ENCODE measurements at regions not wholly inside any gene's neighbourhood (a gene's known extent, or its start where the extent isn't known, plus 50 kb on each side); places are given as distances from the start of the nearest gene placed in this dataset.

DNA sequence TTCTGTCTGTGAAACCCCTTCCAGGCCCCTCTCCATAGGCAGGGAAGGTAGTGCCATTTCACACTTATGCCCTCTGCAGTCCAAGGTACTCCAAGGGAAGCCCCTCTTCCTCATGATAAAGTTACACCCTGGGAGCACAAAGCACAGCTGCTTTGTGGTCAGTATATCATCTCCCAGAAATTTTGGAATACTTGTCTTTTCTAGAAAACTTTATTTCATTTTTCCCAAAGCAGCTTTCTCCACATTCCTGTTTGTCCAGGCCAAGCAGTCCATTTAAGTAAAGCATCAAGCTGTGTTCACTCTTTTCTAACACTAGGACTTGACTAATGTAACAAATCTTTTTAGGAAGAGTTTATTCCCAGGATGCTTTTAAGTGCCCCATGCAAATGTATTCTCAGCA is 371.8 kb upstream of the RGMB start:
- H4K5ac ChIP-seq (ENCODE audit: insufficient read length, low read depth, low read length): no peak overlapping the region
- no peak overlapping the region for H3K23ac ChIP-seq (ENCODE audit: insufficient read length)
- POLR2A ChIA-PET (ENCODE audit: partially characterized antibody): no interaction called here
- H2AFZ ChIP-seq (ENCODE audit: low read length): no peak overlapping the region
- DNase-seq (ENCODE audit: low read depth in 1 of 2, low spot score in 2 of 2): no peak
- no peak overlapping the region for H3K27ac ChIP-seq (ENCODE audit: low read depth, low read length)
- no peak overlapping the region for H4K91ac ChIP-seq (replicated peaks; ENCODE audit: insufficient read length, low read length)
- no peaks in the 10 kb centered on the region for H3K23me2 ChIP-seq (ENCODE audit: low read depth, low read length)
- no peak overlapping the region for H2BK15ac ChIP-seq (ENCODE audit: low read length)
- H3K14ac ChIP-seq (ENCODE audit: insufficient read length): no peak overlapping the region
- H3K36me3 ChIP-seq (ENCODE audit: control insufficient read depth in 2 of 4, insufficient read depth in 4 of 4, low read length in 3 of 4): no peaks in the 10 kb centered on the region
- H3K4me1 ChIP-seq (replicated peaks in 1 of 4; ENCODE audit: control insufficient read depth in 3 of 4, insufficient read depth in 4 of 4, low read length in 3 of 4): no peaks in the 10 kb centered on the region
- H3K9ac ChIP-seq (replicated peaks in 1 of 4; ENCODE audit: extremely low read depth in 1 of 4, low read depth in 3 of 4, low read length in 3 of 4): no peak overlapping the region
- no peaks in the 10 kb centered on the region for H4K20me1 ChIP-seq (replicated peaks in 1 of 2; ENCODE audit: control insufficient read depth in 1 of 2, insufficient read depth in 2 of 2, low read length in 2 of 2)
- H3K9me3 ChIP-seq (ENCODE audit: insufficient read depth in 2 of 2, low read depth in 1 of 2, low read length in 1 of 2): no peaks in the 10 kb centered on the region
- no peak overlapping the region for H2BK120ac ChIP-seq (replicated peaks; ENCODE audit: low read depth, low read length)
- FAIRE-seq: no peak
- no peaks in the 10 kb centered on the region for H3K79me2 ChIP-seq (ENCODE audit: control insufficient read depth in 1 of 2, insufficient read depth in 2 of 2, low read length in 2 of 2)
- H3K27me3 ChIP-seq (replicated peaks in 1 of 4; ENCODE audit: control insufficient read depth in 3 of 4, extremely low read depth in 1 of 4, insufficient read depth in 3 of 4, low read length in 3 of 4): no peaks in the 10 kb centered on the region
- H2AK5ac ChIP-seq (ENCODE audit: low read depth, low read length): no peak overlapping the region
- H3K56ac ChIP-seq (replicated peaks; ENCODE audit: insufficient read length, low read depth, low read length): no peak overlapping the region
- no peak overlapping the region for H3K4me3 ChIP-seq (ENCODE audit: extremely low read depth in 1 of 4, insufficient read depth in 2 of 4, low read depth in 3 of 4, low read length in 4 of 4)
- no peak overlapping the region for H3K4ac ChIP-seq (replicated peaks; ENCODE audit: insufficient read length, low read depth, low read length)
- no peaks in the 10 kb centered on the region for H3K79me1 ChIP-seq (ENCODE audit: low read depth, low read length)
- H2BK12ac ChIP-seq (ENCODE audit: low read depth, low read length): no peak overlapping the region
- no peak overlapping the region for H4K8ac ChIP-seq (ENCODE audit: extremely low read depth, insufficient read depth, low read length)
- no peak overlapping the region for H2BK5ac ChIP-seq (ENCODE audit: low read depth, low read length)
- H2BK20ac ChIP-seq (ENCODE audit: low read length): no peak overlapping the region
- no peak overlapping the region for H3K4me2 ChIP-seq (ENCODE audit: insufficient read depth in 1 of 2, low read depth in 2 of 2, low read length in 2 of 2)
- CTCF ChIA-PET (ENCODE audit: partially characterized antibody): interaction anchor here (1.3 kb wide), 1 partner anchor 10 kb away, joined by 6 read pairs; no protein-coding TSS in a partner anchor
- H3K18ac ChIP-seq (ENCODE audit: extremely low read depth, low read length): no peak overlapping the region
- TF ChIP-seq FOSL1 (IDR thresholded peaks at IDR 0.05; ENCODE audit: insufficient read depth, low read depth, low read length): no peak
- no peak for TF ChIP-seq JUND (IDR thresholded peaks at IDR 0.05; ENCODE audit: low read length)
- TF ChIP-seq EZH2 (IDR thresholded peaks at IDR 0.05; ENCODE audit: low read depth, low read length, severe bottlenecking): no peak
- TF ChIP-seq TBP (IDR thresholded peaks at IDR 0.05; ENCODE audit: low read depth, low read length): no peak
- no peak for TF ChIP-seq RAD21 (IDR thresholded peaks at IDR 0.05 in 1 of 2, conservative IDR thresholded peaks at IDR 0.05 in 1 of 2; ENCODE audit: low read depth in 2 of 2, low read length in 2 of 2)
- no peak for TF ChIP-seq SUZ12 (IDR thresholded peaks at IDR 0.05; ENCODE audit: low read length)
- TF ChIP-seq SIX5 (IDR thresholded peaks at IDR 0.05; ENCODE audit: low read depth, low read length): no peak
- TF ChIP-seq SP1 (IDR thresholded peaks at IDR 0.05; ENCODE audit: low read depth, low read length): no peak
- TF ChIP-seq EGR1 (IDR thresholded peaks at IDR 0.05; ENCODE audit: borderline replicate concordance, low read depth, low read length): no peak
- TF ChIP-seq, protein P1, sequence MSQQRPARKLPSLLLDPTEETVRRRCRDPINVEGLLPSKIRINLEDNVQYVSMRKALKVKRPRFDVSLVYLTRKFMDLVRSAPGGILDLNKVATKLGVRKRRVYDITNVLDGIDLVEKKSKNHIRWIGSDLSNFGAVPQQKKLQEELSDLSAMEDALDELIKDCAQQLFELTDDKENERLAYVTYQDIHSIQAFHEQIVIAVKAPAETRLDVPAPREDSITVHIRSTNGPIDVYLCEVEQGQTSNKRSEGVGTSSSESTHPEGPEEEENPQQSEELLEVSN (IDR thresholded peaks at IDR 0.05): no peak
- no peak for TF ChIP-seq ASH2L (IDR thresholded peaks at IDR 0.05; ENCODE audit: low read length)
- no peak for TF ChIP-seq EP300 (IDR thresholded peaks at IDR 0.05; ENCODE audit: borderline replicate concordance in 1 of 2, low read depth in 2 of 2, low read length in 2 of 2)
- no peak for TF ChIP-seq HDAC6 (IDR thresholded peaks at IDR 0.05; ENCODE audit: low read depth, low read length)
- TF ChIP-seq SP4 (IDR thresholded peaks at IDR 0.05; ENCODE audit: low read length): no peak
- TF ChIP-seq CBX8 (IDR thresholded peaks at IDR 0.05; ENCODE audit: borderline replicate concordance, low read depth, low read length): no peak

All from H1 (cell line).